Prostate gland (tissue), 2 donors: ENCODE measurements at regions not wholly inside any gene's neighbourhood (a gene's known extent, or its start where the extent isn't known, plus 50 kb on each side); places are given as distances from the start of the nearest gene placed in this dataset.

ENCODE experiments used
- DNase-seq: peaks from one replicate; pipeline ENCODE4 v3.0.0-alpha.2; 2019; ENCODE audit warnings: low spot score
- H3K27ac ChIP-seq, 2 donors: fragments of 200-600 bp; sonication (generic); 2 replicates each; pipeline ENCODE4 v1.5.1; 2017 to 2019
- H3K27me3 ChIP-seq: fragments of 200-600 bp; sonication (generic); replicated peaks from 2 replicates; pipeline ENCODE4 v1.5.1; 2019; ENCODE audit not compliant: insufficient read depth
- H3K36me3 ChIP-seq, 2 donors: fragments of 200-600 bp; sonication (generic); 1 replicate in 1 of 2; 2 replicates in 1 of 2; pipeline versions ENCODE4 v1.5.1 to v1.8.1; 2017 to 2019
- H3K4me1 ChIP-seq: fragments of 200-600 bp; sonication (generic); replicated peaks from 2 replicates; pipeline ENCODE4 v1.5.1; 2019
- H3K4me3 ChIP-seq, 2 donors: fragments of 200-600 bp; sonication (generic); 2 replicates each; pipeline ENCODE4 v1.5.1; 2017 to 2019
- H3K9me3 ChIP-seq: fragments of 200-600 bp; sonication (generic); 2 replicates; pipeline ENCODE4 v1.5.1; 2017
- POLR2A ChIP-seq: fragments of 450-650 bp; IDR thresholded peaks from one replicate; pipeline ENCODE4 v1.6.1; 2016; ENCODE audit warnings: antibody characterized with exemption, mild to moderate bottlenecking
- POLR2AphosphoS5 ChIP-seq: sonication (generic); formaldehyde crosslinking; IDR thresholded peaks from one replicate; pipeline ENCODE4 v1.6.1; 2017; ENCODE audit warnings: antibody characterized with exemption
- WGBS: methylation state at CpG from one replicate; pipeline ENCODE4 v1.1.5; 2018; 5-methylcytosine and 5-hydroxymethylcytosine counted together
- intact Hi-C: fragments of 100-400 bp; cut with DNase I; formaldehyde crosslinking; loops from one replicate; pipeline ENCODE4 v1.14.2; 2022
- TF ChIP-seq, protein P1 (sequence below), 4 experiments: fragments of 200-600 bp in 2 of 4; fragments of 450-650 bp in 2 of 4; sonication (generic) in 2 of 4; IDR thresholded peaks; 1 replicate in 3 of 4; 2 replicates in 1 of 4; pipeline ENCODE4 v1.5.1; 2016 to 2019; ENCODE audit warnings: antibody characterized with exemption in 4 of 4, mild to moderate bottlenecking in 2 of 4, moderate library complexity in 2 of 4

DNA sequence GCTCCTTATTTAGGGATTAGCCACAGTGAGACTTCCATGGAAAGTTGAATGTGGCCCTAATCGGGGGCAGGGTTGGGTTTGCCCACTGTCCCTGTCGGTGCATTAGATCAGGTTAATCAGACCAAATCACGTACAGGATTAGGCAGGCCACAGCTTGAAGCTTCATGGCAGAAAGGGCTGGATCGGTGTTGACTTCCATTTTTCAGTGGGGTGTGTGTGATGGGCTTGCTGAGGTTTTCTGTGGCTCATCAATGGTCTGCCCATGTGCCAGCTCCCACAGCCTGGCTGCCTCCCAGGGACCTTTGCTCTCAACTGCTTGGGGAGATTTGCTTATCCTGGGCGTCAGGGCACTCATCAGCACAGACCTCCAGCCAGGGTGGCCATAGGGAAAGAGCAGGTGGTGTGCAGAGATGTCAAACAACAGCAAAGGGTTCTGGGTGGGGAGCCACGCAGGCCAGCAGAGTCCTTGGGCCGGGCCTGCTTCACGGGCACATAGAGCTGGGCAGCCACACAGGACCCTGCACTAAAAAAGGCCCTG, 130.7 kb downstream of the TFAP2C start:
- intact Hi-C loops: no loop called here
- no peak for TF ChIP-seq POLR2A
- TF ChIP-seq, protein P1, sequence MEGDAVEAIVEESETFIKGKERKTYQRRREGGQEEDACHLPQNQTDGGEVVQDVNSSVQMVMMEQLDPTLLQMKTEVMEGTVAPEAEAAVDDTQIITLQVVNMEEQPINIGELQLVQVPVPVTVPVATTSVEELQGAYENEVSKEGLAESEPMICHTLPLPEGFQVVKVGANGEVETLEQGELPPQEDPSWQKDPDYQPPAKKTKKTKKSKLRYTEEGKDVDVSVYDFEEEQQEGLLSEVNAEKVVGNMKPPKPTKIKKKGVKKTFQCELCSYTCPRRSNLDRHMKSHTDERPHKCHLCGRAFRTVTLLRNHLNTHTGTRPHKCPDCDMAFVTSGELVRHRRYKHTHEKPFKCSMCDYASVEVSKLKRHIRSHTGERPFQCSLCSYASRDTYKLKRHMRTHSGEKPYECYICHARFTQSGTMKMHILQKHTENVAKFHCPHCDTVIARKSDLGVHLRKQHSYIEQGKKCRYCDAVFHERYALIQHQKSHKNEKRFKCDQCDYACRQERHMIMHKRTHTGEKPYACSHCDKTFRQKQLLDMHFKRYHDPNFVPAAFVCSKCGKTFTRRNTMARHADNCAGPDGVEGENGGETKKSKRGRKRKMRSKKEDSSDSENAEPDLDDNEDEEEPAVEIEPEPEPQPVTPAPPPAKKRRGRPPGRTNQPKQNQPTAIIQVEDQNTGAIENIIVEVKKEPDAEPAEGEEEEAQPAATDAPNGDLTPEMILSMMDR (IDR thresholded peaks at IDR 0.05): no peak
- no peak overlapping the region for H3K27ac ChIP-seq
- H3K9me3 ChIP-seq: no peaks in the 10 kb centered on the region
- DNase-seq: no peak
- H3K27me3 ChIP-seq: no peaks in the 10 kb centered on the region
- no peaks in the 10 kb centered on the region for H3K36me3 ChIP-seq
- 87% methylated on average over 8 of the region's 8 CpGs for WGBS
- H3K4me1 ChIP-seq: no peaks in the 10 kb centered on the region
- no peak overlapping the region for H3K4me3 ChIP-seq

DNA sequence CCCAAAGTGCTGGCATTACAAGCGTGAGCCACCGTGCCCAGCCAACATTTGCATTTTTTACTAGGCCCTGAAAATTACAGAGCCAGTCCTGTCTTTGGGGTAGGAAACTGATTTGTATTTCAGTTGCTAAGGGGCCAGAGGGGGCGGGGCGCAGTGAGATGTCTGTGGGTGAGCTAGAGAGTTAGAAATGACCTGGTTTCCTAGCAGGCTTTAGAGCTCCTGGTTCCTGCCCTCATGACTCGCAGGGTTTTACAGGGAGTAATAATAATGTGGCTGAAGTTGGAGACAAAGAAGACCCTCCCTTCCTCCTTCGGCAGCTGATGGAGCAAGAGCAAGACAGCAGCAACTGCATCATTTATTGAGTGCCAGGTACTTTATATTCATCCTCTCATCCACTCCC, 131.5 kb downstream of the TFAP2C start:
- H3K36me3 ChIP-seq: no peaks in the 10 kb centered on the region
- H3K4me1 ChIP-seq: no peaks in the 10 kb centered on the region
- no peak overlapping the region for H3K27ac ChIP-seq
- H3K9me3 ChIP-seq: no peaks in the 10 kb centered on the region
- DNase-seq: no peak
- TF ChIP-seq, protein P1 (IDR thresholded peaks at IDR 0.05): no peak
- no peak for TF ChIP-seq POLR2A
- H3K4me3 ChIP-seq: no peak overlapping the region
- 87% methylated on average over 6 of the region's 6 CpGs for WGBS
- intact Hi-C loops: no loop called here
- no peaks in the 10 kb centered on the region for H3K27me3 ChIP-seq

DNA sequence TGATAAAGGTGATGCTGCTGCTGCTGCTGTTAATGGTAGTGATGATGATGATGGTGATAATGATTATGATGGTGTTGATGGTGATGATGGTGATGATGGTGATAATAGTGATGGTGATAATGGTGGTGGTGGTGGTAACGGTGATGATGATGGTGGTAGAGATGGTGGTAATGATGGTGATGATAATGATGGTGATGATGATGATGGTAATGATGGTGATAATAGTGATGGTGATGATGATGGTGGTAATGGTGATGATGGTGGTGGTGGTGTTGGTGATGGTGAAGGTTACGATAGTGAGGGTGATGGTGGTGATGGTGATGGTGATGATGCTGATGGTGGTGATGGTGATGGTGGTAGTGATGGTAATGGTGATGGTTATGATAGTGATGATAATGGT, 132.3 kb downstream of the TFAP2C start:
- intact Hi-C loops: no loop called here
- DNase-seq: no peak
- TF ChIP-seq, protein P1 (IDR thresholded peaks at IDR 0.05): no peak
- no peak for TF ChIP-seq POLR2AphosphoS5
- TF ChIP-seq POLR2A: no peak
- Histone ChIP-seq H3K9me3 (no peaks in the 10 kb centered on the region), H3K27ac (no peak overlapping the region), H3K4me3 (no peak overlapping the region), H3K4me1 (no peaks in the 10 kb centered on the region), H3K27me3 (no peaks in the 10 kb centered on the region), H3K36me3 (no peaks in the 10 kb centered on the region)
- WGBS: 95% methylated on average over 2 of the region's 2 CpGs

DNA sequence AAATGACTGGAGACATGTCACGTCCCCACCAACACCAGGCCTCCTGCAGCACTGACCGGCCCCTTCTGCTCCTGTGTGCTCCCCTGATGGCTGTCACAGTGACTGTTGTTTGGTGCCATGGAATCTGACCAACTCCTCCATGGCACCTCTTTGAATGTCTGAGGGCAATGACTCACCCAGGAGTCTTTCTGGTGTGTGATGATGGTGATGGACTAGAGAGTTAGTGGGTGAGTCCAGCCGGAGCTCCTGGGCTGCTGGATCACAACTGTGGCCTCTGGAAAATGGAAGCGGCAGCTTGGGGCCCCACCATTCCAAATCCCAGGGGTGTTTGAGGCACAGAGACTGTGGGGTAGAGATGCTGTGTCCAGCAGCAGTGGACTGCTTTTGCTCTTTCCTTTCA, 133.3 kb downstream of the TFAP2C start:
- Histone ChIP-seq H3K9me3 (no peaks in the 10 kb centered on the region), H3K4me1 (no peaks in the 10 kb centered on the region), H3K36me3 (no peaks in the 10 kb centered on the region), H3K27ac (no peak overlapping the region), H3K4me3 (no peak overlapping the region), H3K27me3 (no peaks in the 10 kb centered on the region)
- 96% methylated on average over 4 of the region's 4 CpGs for WGBS
- intact Hi-C loops: no loop called here
- no peak for DNase-seq
- TF ChIP-seq, protein P1 (IDR thresholded peaks at IDR 0.05): no peak
- TF ChIP-seq POLR2AphosphoS5: no peak
- no peak for TF ChIP-seq POLR2A

DNA sequence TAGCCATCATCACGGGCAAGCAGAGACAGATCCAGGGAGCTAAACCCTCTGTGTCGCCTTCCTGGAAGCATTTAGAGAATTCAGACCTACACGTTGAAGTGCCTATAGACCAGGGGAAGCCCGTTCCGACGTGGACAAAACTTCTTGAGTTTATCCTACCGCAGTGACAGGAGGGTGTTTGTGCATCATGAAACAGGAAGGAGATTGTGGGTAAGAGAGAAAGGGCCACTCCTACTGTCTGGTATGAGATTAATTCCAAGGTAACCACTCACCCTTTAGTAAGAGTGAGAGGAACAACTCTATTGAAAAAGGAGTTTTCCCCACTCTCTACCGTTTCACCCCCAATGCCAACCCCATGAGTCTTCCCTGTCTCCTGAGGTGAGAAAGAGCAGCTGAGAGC, 133.7 kb downstream of the TFAP2C start:
- WGBS: 73% methylated on average over 8 of the region's 8 CpGs
- intact Hi-C loops: no loop called here
- Histone ChIP-seq H3K36me3 (no peaks in the 10 kb centered on the region), H3K4me1 (no peaks in the 10 kb centered on the region), H3K27me3 (no peaks in the 10 kb centered on the region), H3K4me3 (no peak overlapping the region), H3K9me3 (no peaks in the 10 kb centered on the region), H3K27ac (no peak overlapping the region)
- no peak for DNase-seq
- no peak for TF ChIP-seq POLR2AphosphoS5
- no peak for TF ChIP-seq POLR2A
- TF ChIP-seq, protein P1 (IDR thresholded peaks at IDR 0.05): no peak
